Mesenchymal stem cell (in vitro differentiated cells and primary cell): ENCODE measurements at regions not wholly inside any gene's neighbourhood (a gene's known extent, or its start where the extent isn't known, plus 50 kb on each side); places are given as distances from the start of the nearest gene placed in this dataset.

Experiments used
- DNase-seq: peaks from one replicate; pipeline ENCODE4 v3.0.0-alpha.2; 2013
- H2AFZ ChIP-seq: one replicate; pipeline ENCODE4 v1.6.1; 2013; ENCODE audit warnings: low read depth, mild to moderate bottlenecking, control low read depth, inconsistent platforms, low read length, moderate library complexity
- H2AK5ac ChIP-seq: 2 replicates; pipeline ENCODE4 v1.6.1; 2013; ENCODE audit warnings: low read length, moderate library complexity, mild to moderate bottlenecking, inconsistent platforms; ENCODE audit not compliant: severe bottlenecking
- H2BK120ac ChIP-seq: one replicate; pipeline ENCODE4 v1.6.1; 2013; ENCODE audit warnings: low read depth, mild to moderate bottlenecking, inconsistent platforms, low read length, moderate library complexity
- H2BK12ac ChIP-seq, 2 experiments: one replicate each; pipeline ENCODE4 v1.6.1; 2013; ENCODE audit warnings: inconsistent platforms in 2 of 2, low read length in 2 of 2, mild to moderate bottlenecking in 2 of 2, moderate library complexity in 2 of 2, control low read depth in 1 of 2
- H2BK15ac ChIP-seq: one replicate; pipeline ENCODE4 v1.6.1; 2013; ENCODE audit warnings: mild to moderate bottlenecking, low read depth, inconsistent platforms; ENCODE audit not compliant: poor library complexity, severe bottlenecking
- H2BK5ac ChIP-seq: 2 replicates; pipeline ENCODE4 v1.6.1; 2013; ENCODE audit warnings: low read depth, mild to moderate bottlenecking, low read length, control low read depth, inconsistent platforms; ENCODE audit not compliant: poor library complexity, severe bottlenecking
- H3K14ac ChIP-seq, 2 experiments: one replicate each; pipeline ENCODE4 v1.6.1; 2013; ENCODE audit warnings: inconsistent platforms in 2 of 2, low read length in 2 of 2, control low read depth in 1 of 2, mild to moderate bottlenecking in 1 of 2, moderate library complexity in 1 of 2
- H3K18ac ChIP-seq, 2 experiments: one replicate each; pipeline ENCODE4 v1.6.1; 2013; ENCODE audit warnings: inconsistent platforms in 2 of 2, low read length in 2 of 2, control low read depth in 1 of 2, low read depth in 1 of 2, mild to moderate bottlenecking in 1 of 2
- H3K23ac ChIP-seq, 2 experiments: one replicate each; pipeline ENCODE4 v1.6.1; 2013; ENCODE audit warnings: inconsistent platforms in 2 of 2, low read length in 2 of 2, mild to moderate bottlenecking in 2 of 2, moderate library complexity in 2 of 2, control low read depth in 1 of 2
- H3K27ac ChIP-seq: 2 replicates; pipeline ENCODE4 v1.5.1; 2013; ENCODE audit warnings: mild to moderate bottlenecking, moderate library complexity, low read length, control low read depth, inconsistent platforms; ENCODE audit not compliant: poor library complexity, severe bottlenecking
- H3K27me3 ChIP-seq, 2 experiments: 2 replicates each; pipeline versions ENCODE4 v1.6.1 to v1.7.0; 2013; ENCODE audit warnings: low read length in 2 of 2, mild to moderate bottlenecking in 2 of 2, moderate library complexity in 2 of 2, control low read depth in 1 of 2, inconsistent platforms in 1 of 2; ENCODE audit not compliant: control insufficient read depth in 1 of 2, insufficient read depth in 1 of 2
- H3K36me3 ChIP-seq, 2 experiments: 2 replicates each; pipeline versions ENCODE4 v1.6.1 to v1.7.0; 2013; ENCODE audit warnings: low read length in 2 of 2, control low read depth in 1 of 2, inconsistent platforms in 1 of 2, low read depth in 1 of 2, mild to moderate bottlenecking in 1 of 2; ENCODE audit not compliant: insufficient read depth in 2 of 2, control insufficient read depth in 1 of 2
- H3K4ac ChIP-seq, 2 experiments: one replicate each; pipeline ENCODE4 v1.6.1; 2013; ENCODE audit warnings: inconsistent platforms in 2 of 2, low read length in 2 of 2, mild to moderate bottlenecking in 2 of 2, moderate library complexity in 2 of 2, control low read depth in 1 of 2, low read depth in 1 of 2
- H3K4me1 ChIP-seq: 2 replicates; pipeline ENCODE4 v1.6.1; 2013; ENCODE audit warnings: low read depth, low read length, control low read depth; ENCODE audit not compliant: control insufficient read depth, insufficient read depth
- H3K4me2 ChIP-seq: 2 replicates; pipeline ENCODE4 v1.6.1; 2013; ENCODE audit warnings: low read length, mild to moderate bottlenecking, inconsistent platforms; ENCODE audit not compliant: poor library complexity, severe bottlenecking
- H3K4me3 ChIP-seq, 2 experiments: 2 replicates each; pipeline versions ENCODE4 v1.5.1 to v1.7.0; 2013; ENCODE audit warnings: low read length in 2 of 2, mild to moderate bottlenecking in 2 of 2, control low read depth in 1 of 2, low read depth in 1 of 2; ENCODE audit not compliant: insufficient read depth in 1 of 2
- H3K79me1 ChIP-seq: replicated peaks from 2 replicates; pipeline ENCODE4 v1.6.1; 2013; ENCODE audit warnings: mild to moderate bottlenecking, control low read depth, low read length, inconsistent platforms; ENCODE audit not compliant: poor library complexity, severe bottlenecking
- H3K9ac ChIP-seq: 2 replicates; pipeline ENCODE4 v1.7.0; 2013; ENCODE audit warnings: mild to moderate bottlenecking, low read length, moderate library complexity
- H3K9me3 ChIP-seq: 2 replicates; pipeline ENCODE4 v1.7.0; 2013; ENCODE audit warnings: mild to moderate bottlenecking, low read length; ENCODE audit not compliant: control insufficient read depth
- H4K8ac ChIP-seq: one replicate; pipeline ENCODE4 v1.6.1; 2013; ENCODE audit warnings: inconsistent platforms, mild to moderate bottlenecking, low read length, moderate library complexity
- H4K91ac ChIP-seq: one replicate; pipeline ENCODE4 v1.6.1; 2013; ENCODE audit warnings: mild to moderate bottlenecking, low read length, inconsistent platforms
- WGBS: methylation state at CpG from one replicate; pipeline ENCODE4 v1.1.7; 2013; ENCODE audit warnings: mixed read lengths; 5-methylcytosine and 5-hydroxymethylcytosine counted together

DNA sequence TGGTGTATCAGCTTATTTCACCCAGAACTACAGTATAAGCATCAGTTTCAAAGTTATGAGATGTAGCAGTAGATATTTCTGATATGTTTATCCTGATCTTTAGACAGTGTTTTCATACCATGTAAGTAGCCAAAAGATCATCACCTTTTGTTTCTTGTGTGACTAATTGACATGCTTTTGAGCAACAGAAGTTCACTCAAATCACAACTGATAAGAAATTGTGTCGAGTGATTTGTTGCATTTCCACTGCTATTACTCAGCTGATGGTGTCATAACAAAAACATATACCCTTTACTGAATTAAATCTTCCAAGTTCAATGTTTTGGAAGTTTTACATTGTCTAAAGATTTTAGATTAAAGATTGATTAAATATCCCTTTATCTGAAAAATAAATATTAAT lies 324.5 kb downstream of the TUSC1 start:
- Histone ChIP-seq H3K27ac (no peak overlapping the region), H3K4ac (no peak overlapping the region), H3K9ac (no peak overlapping the region), H3K9me3 (no peaks in the 10 kb centered on the region), H4K8ac (no peak overlapping the region), H2BK12ac (no peak overlapping the region), H3K4me3 (no peak overlapping the region), H2BK15ac (no peak overlapping the region), H3K4me1 (no peaks in the 10 kb centered on the region), H3K79me1 (no peaks in the 10 kb centered on the region), H3K27me3 (no peaks in the 10 kb centered on the region), H3K23ac (no peak overlapping the region), H2BK120ac (no peak overlapping the region), H2BK5ac (no peak overlapping the region), H2AK5ac (no peak overlapping the region), H2AFZ (no peak overlapping the region), H3K14ac (no peak overlapping the region), H3K4me2 (no peak overlapping the region), H3K18ac (no peak overlapping the region), H3K36me3 (no peaks in the 10 kb centered on the region), H4K91ac (no peak overlapping the region)
- no CpG with 5 or more reads among the region's 1 CpG for WGBS
- DNase-seq, result no peak

DNA sequence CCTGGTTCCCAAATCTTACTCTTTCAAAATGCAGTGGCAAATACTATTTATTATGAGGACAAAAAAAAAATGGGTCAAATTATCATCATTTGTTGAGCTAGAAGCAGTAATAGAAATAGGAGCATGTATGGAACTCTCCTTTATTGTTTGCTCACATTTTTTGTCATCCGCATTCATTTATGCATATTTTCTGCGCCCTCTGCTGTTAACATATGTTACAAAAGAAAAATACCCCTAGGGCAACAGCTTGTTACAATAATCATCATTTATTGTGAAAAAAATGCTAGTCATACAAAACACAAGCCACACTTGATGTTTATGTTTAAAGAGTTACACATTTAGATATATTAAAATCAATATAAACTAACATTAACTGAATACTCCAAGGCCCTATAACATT lies 328.2 kb downstream of the TUSC1 start:
- no peak overlapping the region for H3K4ac ChIP-seq
- H3K9me3 ChIP-seq, result no peaks in the 10 kb centered on the region
- DNase-seq, result no peak
- H3K14ac ChIP-seq, result no peak overlapping the region
- H2AFZ ChIP-seq, result no peak overlapping the region
- no peak overlapping the region for H3K4me3 ChIP-seq
- H2BK15ac ChIP-seq, result no peak overlapping the region
- H4K91ac ChIP-seq, result no peak overlapping the region
- no peak overlapping the region for H2BK12ac ChIP-seq
- H2AK5ac ChIP-seq, result no peak overlapping the region
- H3K23ac ChIP-seq, result no peak overlapping the region
- H4K8ac ChIP-seq, result no peak overlapping the region
- no peak overlapping the region for H3K27ac ChIP-seq
- no peaks in the 10 kb centered on the region for H3K4me1 ChIP-seq
- no peaks in the 10 kb centered on the region for H3K27me3 ChIP-seq
- 88% methylated on average over 2 of the region's 2 CpGs for WGBS
- no peak overlapping the region for H2BK120ac ChIP-seq
- H3K36me3 ChIP-seq, result no peaks in the 10 kb centered on the region
- no peaks in the 10 kb centered on the region for H3K79me1 ChIP-seq
- no peak overlapping the region for H3K18ac ChIP-seq
- no peak overlapping the region for H3K9ac ChIP-seq
- no peak overlapping the region for H3K4me2 ChIP-seq
- no peak overlapping the region for H2BK5ac ChIP-seq

DNA sequence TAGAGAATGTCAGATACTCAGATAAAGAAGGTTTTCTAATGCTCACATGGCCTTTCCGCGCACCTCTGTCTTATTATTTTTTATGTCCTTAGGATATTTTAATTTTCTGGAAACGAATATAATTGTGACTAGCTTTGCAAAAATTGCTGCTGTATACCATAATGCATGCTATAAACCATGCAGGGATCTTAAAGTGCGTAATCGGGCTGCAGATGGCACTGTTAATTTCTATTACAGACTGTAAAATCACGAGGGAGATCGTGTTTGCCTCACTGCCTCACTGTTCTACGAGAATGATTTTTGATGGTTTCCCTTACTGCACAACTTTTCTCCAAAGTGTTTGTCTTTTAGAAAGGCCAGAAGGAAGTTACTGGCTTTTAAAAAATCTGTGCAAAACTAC lies 356.1 kb downstream of the TUSC1 start:
- H3K79me1 ChIP-seq, result no peaks in the 10 kb centered on the region
- no peak overlapping the region for H2BK120ac ChIP-seq
- no peak overlapping the region for H2AFZ ChIP-seq
- H3K14ac ChIP-seq, result no peak overlapping the region
- H2AK5ac ChIP-seq, result no peak overlapping the region
- WGBS, result 97% methylated on average over 6 of the region's 8 CpGs
- H3K9ac ChIP-seq, result no peak overlapping the region
- no peak overlapping the region for H3K23ac ChIP-seq
- H2BK5ac ChIP-seq, result no peak overlapping the region
- no peak overlapping the region for H4K91ac ChIP-seq
- no peak overlapping the region for H3K4me3 ChIP-seq
- H3K4ac ChIP-seq, result no peak overlapping the region
- no peak overlapping the region for H2BK15ac ChIP-seq
- no peak overlapping the region for H4K8ac ChIP-seq
- no peaks in the 10 kb centered on the region for H3K27me3 ChIP-seq
- H3K36me3 ChIP-seq, result no peaks in the 10 kb centered on the region
- no peak overlapping the region for H3K18ac ChIP-seq
- no peaks in the 10 kb centered on the region for H3K9me3 ChIP-seq
- no peaks in the 10 kb centered on the region for H3K4me1 ChIP-seq
- H3K27ac ChIP-seq, result no peak overlapping the region
- H3K4me2 ChIP-seq, result no peak overlapping the region
- no peak for DNase-seq
- no peak overlapping the region for H2BK12ac ChIP-seq

DNA sequence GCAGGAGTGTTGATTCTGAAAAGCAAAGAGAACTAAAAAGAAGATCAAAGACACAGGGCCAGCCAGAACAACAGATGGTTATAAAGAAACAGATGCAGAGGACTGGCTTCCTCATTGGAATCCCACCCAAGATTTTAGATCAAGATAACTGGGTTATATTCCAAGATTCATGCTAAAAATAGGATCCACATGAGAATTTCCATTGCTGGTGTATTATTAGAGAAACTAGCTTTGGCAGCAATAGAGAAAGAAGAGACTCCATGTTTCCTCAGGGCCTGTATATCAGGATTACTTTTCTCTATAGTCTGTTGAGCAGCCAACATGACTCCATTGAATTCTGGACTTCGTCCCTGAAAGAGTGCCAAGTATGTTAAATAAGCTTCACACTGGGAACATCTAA lies 367.3 kb downstream of the TUSC1 start:
- Histone ChIP-seq H4K91ac (no peak overlapping the region), H2AFZ (no peak overlapping the region), H2AK5ac (no peak overlapping the region), H3K4me3 (no peak overlapping the region), H2BK120ac (no peak overlapping the region), H3K9ac (no peak overlapping the region), H3K4ac (no peak overlapping the region), H4K8ac (no peak overlapping the region), H3K4me1 (no peaks in the 10 kb centered on the region), H3K27ac (no peak overlapping the region), H3K9me3 (peaks cover 8% of the 10 kb centered on the region), H3K18ac (no peak overlapping the region), H3K4me2 (no peak overlapping the region), H3K14ac (no peak overlapping the region), H2BK15ac (no peak overlapping the region), H3K79me1 (no peaks in the 10 kb centered on the region), H2BK5ac (no peak overlapping the region), H3K36me3 (no peaks in the 10 kb centered on the region), H3K23ac (no peak overlapping the region), H2BK12ac (no peak overlapping the region), H3K27me3 (no peaks in the 10 kb centered on the region)
- no peak for DNase-seq
- WGBS, result 78% methylated on average over 1 of the region's 1 CpG
